NCI-H446 treated with DMSO at 0.1 percent for 48 hours (cell line): ENCODE measurements at regions not wholly inside any gene's neighbourhood (a gene's known extent, or its start where the extent isn't known, plus 50 kb on each side); places are given as distances from the start of the nearest gene placed in this dataset.
"Not testable (repeated sequence)": the region's sequence is repeated elsewhere in the genome, so short reads cannot be mapped to it uniquely, and the experiment has no call there.

Experiments
- DNase-seq: peaks from one replicate; lab custom pipeline; 2025; lab: John Stamatoyannopoulos, UW

GRCh38 chr17:83018658-83019193 lies 60.7 kb upstream of the METRNL start:
- no peak for DNase-seq

GRCh38 chr17:83019376-83019775 lies 60.0 kb upstream of the METRNL start:
- DNase-seq: no peak

GRCh38 chr17:83024218-83024971 lies 55.0 kb upstream of the METRNL start:
- DNase-seq: no peak

- DNase-seq: no peak
These were observed 53.7 kb upstream of the METRNL start for GRCh38 chr17:83025636-83026280.

- no peak for DNase-seq
These were observed 53.0 kb upstream of the METRNL start for GRCh38 chr17:83026311-83026811.

GRCh38 chr17:83026921-83027320 lies 52.5 kb upstream of the METRNL start:
- DNase-seq: not testable (repeated sequence)

- no peak for DNase-seq
These were observed 50.6 kb upstream of the METRNL start for GRCh38 chr17:83028851-83029250.

- no peak for DNase-seq
These were observed 49.8 kb upstream of the METRNL start for GRCh38 chr17:83029571-83029970.
